GM18502 (cell line): ENCODE measurements at regions not wholly inside any gene's neighbourhood (a gene's known extent, or its start where the extent isn't known, plus 50 kb on each side); places are given as distances from the start of the nearest gene placed in this dataset.

Experiments used
- ATAC-seq: cut with Tn5 transposase; IDR thresholded peaks from one replicate; pipeline ENCODE4 v1.9.1; 2021; ENCODE audit warnings: mild to moderate bottlenecking; ENCODE audit not compliant: unreplicated experiment, poor library complexity

- no peak for ATAC-seq
Observed at GRCh38 chr1:38624336-38625039, 235.1 kb downstream of the RRAGC start.

- no peak for ATAC-seq
Observed at GRCh38 chr1:38623529-38623928, 236.0 kb downstream of the RRAGC start.

GRCh38 chr1:38622197-38622596 lies 237.4 kb downstream of the RRAGC start:
- no peak for ATAC-seq

- no peak for ATAC-seq
Observed at GRCh38 chr1:38616846-38617245, 242.7 kb downstream of the RRAGC start.

GRCh38 chr1:38615680-38616079 lies 243.9 kb downstream of the RRAGC start:
- no peak for ATAC-seq

- ATAC-seq: no peak
Observed at GRCh38 chr1:38614861-38615260, 244.7 kb downstream of the RRAGC start.

GRCh38 chr1:38613996-38614395 lies 245.6 kb downstream of the RRAGC start:
- ATAC-seq: no peak

- ATAC-seq: no peak
Observed at GRCh38 chr1:38612951-38613350, 246.6 kb downstream of the RRAGC start.

- ATAC-seq: no peak
Observed at GRCh38 chr1:38611664-38612211, 247.8 kb downstream of the RRAGC start.

- ATAC-seq: no peak
Observed at GRCh38 chr1:38609166-38610025, 250.2 kb downstream of the RRAGC start.

GRCh38 chr1:38608202-38608864 lies 251.2 kb downstream of the RRAGC start:
- ATAC-seq: no peak

GRCh38 chr1:38607526-38607925 lies 252.0 kb downstream of the RRAGC start:
- no peak for ATAC-seq

- no peak for ATAC-seq
Observed at GRCh38 chr1:38605063-38605462, 254.5 kb downstream of the RRAGC start.

- no peak for ATAC-seq
Observed at GRCh38 chr1:38603907-38604306, 255.7 kb downstream of the RRAGC start.

GRCh38 chr1:38600905-38601304 lies 258.7 kb downstream of the RRAGC start:
- no peak for ATAC-seq

- ATAC-seq: no peak
Observed at GRCh38 chr1:38600286-38600685, 259.3 kb downstream of the RRAGC start.

- ATAC-seq: no peak
Observed at GRCh38 chr1:38598118-38598517, 261.5 kb downstream of the RRAGC start.

GRCh38 chr1:38589036-38589435 lies 270.5 kb downstream of the RRAGC start:
- ATAC-seq: no peak

GRCh38 chr1:38587766-38588165 lies 271.8 kb downstream of the RRAGC start:
- ATAC-seq: no peak

GRCh38 chr1:38586993-38587646 lies 272.5 kb downstream of the RRAGC start:
- ATAC-seq: peak; percentile 55
